Stomach (tissue), 8 donors: ENCODE measurements at regions not wholly inside any gene's neighbourhood (a gene's known extent, or its start where the extent isn't known, plus 50 kb on each side); places are given as distances from the start of the nearest gene placed in this dataset.

Experiments used
- DNase-seq, 2 donors: peaks; one replicate each; pipeline versions ENCODE4 v3.0.0 to v3.0.0-alpha.2; 2013 to 2019
- H3K27ac ChIP-seq, 5 donors: fragments of 200-600 bp in 4 of 5; sonication (generic) in 4 of 5; one replicate each; pipeline ENCODE4 v1.5.1; 2013 to 2019; ENCODE audit warnings: mild to moderate bottlenecking in 1 of 5, moderate library complexity in 1 of 5
- H3K27me3 ChIP-seq, 3 donors: fragments of 200-600 bp; sonication (generic); one replicate each; pipeline ENCODE4 v1.5.1; 2017 to 2019; ENCODE audit warnings: mixed run types in 1 of 3
- H3K36me3 ChIP-seq, 4 donors: fragments of 200-600 bp; sonication (generic); 1 replicate in 3 of 4; 2 replicates in 1 of 4; pipeline ENCODE4 v1.5.1; 2016 to 2019
- H3K4me1 ChIP-seq, 4 donors: fragments of 200-600 bp; sonication (generic); one replicate each; pipeline ENCODE4 v1.5.1; 2016 to 2019
- H3K4me3 ChIP-seq, 4 donors: fragments of 200-600 bp; sonication (generic) in 3 of 4; one replicate each; pipeline ENCODE4 v1.5.1; 2016 to 2019; ENCODE audit warnings: mild to moderate bottlenecking in 1 of 4
- H3K9me3 ChIP-seq, 4 donors: fragments of 200-600 bp; sonication (generic); one replicate each; pipeline ENCODE4 v1.5.1; 2016 to 2019
- EP300 ChIP-seq: sonication (generic); formaldehyde crosslinking; IDR thresholded peaks from one replicate; pipeline ENCODE4 v1.6.1; 2017; ENCODE audit warnings: antibody characterized with exemption
- POLR2A ChIP-seq, 4 donors: fragments of 450-650 bp; IDR thresholded peaks; one replicate each; pipeline ENCODE4 v1.6.1; 2016; ENCODE audit warnings: antibody characterized with exemption in 4 of 4, control low read depth in 2 of 4, mild to moderate bottlenecking in 1 of 4, moderate library complexity in 1 of 4
- POLR2AphosphoS5 ChIP-seq, 3 donors: sonication (generic); formaldehyde crosslinking; IDR thresholded peaks; one replicate each; pipeline ENCODE4 v1.6.1; 2016; ENCODE audit warnings: antibody characterized with exemption in 3 of 3
- WGBS, 5 donors: extraction: QIAGEN DNeasy Blood & Tissue Kit in 3 of 5; methylation state at CpG; one replicate each; pipeline versions ENCODE4 v1.1.5 to v1.1.7; 2013 to 2018; 5-methylcytosine and 5-hydroxymethylcytosine counted together
- intact Hi-C: fragments of 100-400 bp; cut with DNase I; formaldehyde crosslinking; loops from one replicate; pipeline ENCODE4 v1.15.1; 2023; ENCODE audit warnings: low total_unique reads
- TF ChIP-seq, protein P1 (sequence below), 7 experiments: fragments of 450-650 bp in 4 of 7; fragments of 200-600 bp in 3 of 7; sonication (generic) in 3 of 7; IDR thresholded peaks; one replicate each; pipeline ENCODE4 v1.5.1; 2016 to 2019; ENCODE audit warnings: antibody characterized with exemption in 7 of 7, control low read depth in 2 of 7, mild to moderate bottlenecking in 1 of 7
- donor health status: healthy with polysubstance abuse.
- donor health status: Bipolar disorder and iron deficiency.
- donor health status: healthy.

- Histone ChIP-seq H3K4me3 (no peak overlapping the region), H3K27ac (no peak overlapping the region), H3K27me3 (no peaks in the 10 kb centered on the region), H3K9me3 (no peaks in the 10 kb centered on the region), H3K36me3 (no peaks in the 10 kb centered on the region), H3K4me1 (peaks cover 0 to 14% (median 3%) of the 10 kb centered on the region in 4 donors)
- TF ChIP-seq, protein P1, sequence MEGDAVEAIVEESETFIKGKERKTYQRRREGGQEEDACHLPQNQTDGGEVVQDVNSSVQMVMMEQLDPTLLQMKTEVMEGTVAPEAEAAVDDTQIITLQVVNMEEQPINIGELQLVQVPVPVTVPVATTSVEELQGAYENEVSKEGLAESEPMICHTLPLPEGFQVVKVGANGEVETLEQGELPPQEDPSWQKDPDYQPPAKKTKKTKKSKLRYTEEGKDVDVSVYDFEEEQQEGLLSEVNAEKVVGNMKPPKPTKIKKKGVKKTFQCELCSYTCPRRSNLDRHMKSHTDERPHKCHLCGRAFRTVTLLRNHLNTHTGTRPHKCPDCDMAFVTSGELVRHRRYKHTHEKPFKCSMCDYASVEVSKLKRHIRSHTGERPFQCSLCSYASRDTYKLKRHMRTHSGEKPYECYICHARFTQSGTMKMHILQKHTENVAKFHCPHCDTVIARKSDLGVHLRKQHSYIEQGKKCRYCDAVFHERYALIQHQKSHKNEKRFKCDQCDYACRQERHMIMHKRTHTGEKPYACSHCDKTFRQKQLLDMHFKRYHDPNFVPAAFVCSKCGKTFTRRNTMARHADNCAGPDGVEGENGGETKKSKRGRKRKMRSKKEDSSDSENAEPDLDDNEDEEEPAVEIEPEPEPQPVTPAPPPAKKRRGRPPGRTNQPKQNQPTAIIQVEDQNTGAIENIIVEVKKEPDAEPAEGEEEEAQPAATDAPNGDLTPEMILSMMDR (IDR thresholded peaks at IDR 0.05), result no peak
- no peak for TF ChIP-seq POLR2A (IDR thresholded peaks at IDR 0.05)
- no peak for TF ChIP-seq POLR2AphosphoS5 (IDR thresholded peaks at IDR 0.05)
- no peak for TF ChIP-seq EP300
- intact Hi-C loops, result no loop called here
- no peak for DNase-seq
- 14 to 37% (median 21%) methylated on average over 3 of the region's 3 CpGs for WGBS, 5 donors
Observed at GRCh38 chr15:38620851-38621594, 56.4 kb upstream of the RASGRP1 start.

- H3K9me3 ChIP-seq, result no peaks in the 10 kb centered on the region
- 68 to 83% (median 77%) methylated on average over 7 of the region's 7 CpGs for WGBS, 5 donors
- TF ChIP-seq, protein P1 (IDR thresholded peaks at IDR 0.05), result no peak
- no peak for TF ChIP-seq EP300
- no peak for TF ChIP-seq POLR2AphosphoS5 (IDR thresholded peaks at IDR 0.05)
- no peak for TF ChIP-seq POLR2A (IDR thresholded peaks at IDR 0.05)
- H3K27ac ChIP-seq, result no peak overlapping the region
- DNase-seq, result peak in 1 of 2 donors; percentile 39
- intact Hi-C loops, result no loop called here
- H3K27me3 ChIP-seq, result no peaks in the 10 kb centered on the region
- H3K36me3 ChIP-seq, result no peaks in the 10 kb centered on the region
- peaks cover 0 to 14% (median 3%) of the 10 kb centered on the region in 4 donors for H3K4me1 ChIP-seq
- H3K4me3 ChIP-seq, result no peak overlapping the region
Observed at GRCh38 chr15:38622304-38622703, 57.7 kb upstream of the RASGRP1 start.

- no peaks in the 10 kb centered on the region for H3K27me3 ChIP-seq
- no peak overlapping the region for H3K27ac ChIP-seq
- H3K9me3 ChIP-seq, result no peaks in the 10 kb centered on the region
- no peak for DNase-seq
- no peak overlapping the region for H3K4me3 ChIP-seq
- intact Hi-C loops, result no loop called here
- 91 to 97% (median 95%) methylated on average over 5 of the region's 5 CpGs for WGBS, 5 donors
- TF ChIP-seq POLR2A (IDR thresholded peaks at IDR 0.05) (no peak), EP300 (no peak), POLR2AphosphoS5 (IDR thresholded peaks at IDR 0.05) (no peak)
- TF ChIP-seq, protein P1 (IDR thresholded peaks at IDR 0.05), result no peak
- no peaks in the 10 kb centered on the region for H3K36me3 ChIP-seq
- H3K4me1 ChIP-seq, result peaks cover 0 to 14% (median 3%) of the 10 kb centered on the region in 4 donors
Observed at GRCh38 chr15:38622908-38623307, 58.3 kb upstream of the RASGRP1 start.

DNA sequence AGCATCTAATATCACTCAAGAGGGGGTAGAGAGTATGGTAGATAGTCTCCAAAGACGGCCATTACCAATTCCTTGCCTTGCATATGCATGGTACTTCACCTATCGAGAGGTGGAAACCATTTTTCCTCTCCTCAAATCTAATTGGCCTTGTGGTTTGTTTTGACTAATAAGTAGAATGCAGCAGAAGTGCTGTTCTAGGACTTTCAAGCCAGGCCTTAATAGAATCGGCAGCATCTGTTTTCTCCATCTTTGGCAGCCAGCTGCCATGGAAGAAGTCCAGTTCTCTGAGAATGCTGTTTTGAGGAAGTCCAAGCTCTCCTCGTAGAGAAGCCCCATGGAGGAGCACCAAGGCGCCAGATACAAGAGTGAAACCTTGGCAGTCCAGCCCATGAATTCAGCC, 59.1 kb upstream of the RASGRP1 start:
- Histone ChIP-seq H3K27me3 (no peaks in the 10 kb centered on the region), H3K36me3 (no peaks in the 10 kb centered on the region), H3K4me3 (no peak overlapping the region), H3K27ac (no peak overlapping the region), H3K4me1 (peaks cover 0 to 14% (median 3%) of the 10 kb centered on the region in 4 donors), H3K9me3 (no peaks in the 10 kb centered on the region)
- TF ChIP-seq EP300 (no peak), POLR2AphosphoS5 (IDR thresholded peaks at IDR 0.05) (no peak), POLR2A (IDR thresholded peaks at IDR 0.05) (no peak)
- TF ChIP-seq, protein P1 (IDR thresholded peaks at IDR 0.05), result no peak
- intact Hi-C loops, result no loop called here
- WGBS, 5 donors, result 62 to 73% (median 65%) methylated on average over 5 of the region's 5 CpGs
- DNase-seq, result peak in 1 of 2 donors; percentile 36
